ENCODE measurements at regions not wholly inside any gene's neighbourhood (a gene's known extent, or its start where the extent isn't known, plus 50 kb on each side); places are given as distances from the start of the nearest gene placed in this dataset.

DNA sequence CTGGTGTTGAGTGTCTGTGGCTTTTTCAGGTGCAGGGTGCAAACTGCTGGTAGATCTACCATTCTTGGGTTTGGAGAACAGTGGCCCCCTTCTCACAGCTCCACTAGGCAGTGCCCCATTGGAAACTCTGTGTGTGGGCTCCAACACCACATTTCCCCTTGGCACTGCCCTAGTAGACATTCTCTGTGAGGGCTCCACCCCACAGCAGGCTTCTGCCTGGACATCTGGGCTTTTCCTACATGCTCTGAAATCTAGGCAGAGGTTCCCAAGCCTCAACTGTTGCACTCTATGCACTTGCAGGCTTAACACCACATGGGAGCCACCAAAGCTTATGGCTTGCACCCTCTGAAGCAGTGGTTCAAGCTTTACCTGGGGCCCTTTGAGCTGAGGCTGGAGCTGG is 80.9 kb downstream of the BARX1 start:
- H3K4me1 ChIP-seq (ENCODE audit: control insufficient read depth, insufficient read depth, low read length) = peaks cover 7% of the 10 kb centered on the region
- H3K4me3 ChIP-seq (ENCODE audit: low read depth, low read length) = no peak overlapping the region
- H3K27ac ChIP-seq (ENCODE audit: low read depth, low read length) = no peak overlapping the region
- H3K9me3 ChIP-seq (ENCODE audit: control insufficient read depth, insufficient read depth, low read length) = peaks cover 18% of the 10 kb centered on the region
- no peak overlapping the region for H3K9ac ChIP-seq (ENCODE audit: low read depth, low read length)
- H3K27me3 ChIP-seq (ENCODE audit: control insufficient read depth, insufficient read depth, low read length) = no peaks in the 10 kb centered on the region
- H3K36me3 ChIP-seq (ENCODE audit: control insufficient read depth, insufficient read depth, low read length) = no peaks in the 10 kb centered on the region

DNA sequence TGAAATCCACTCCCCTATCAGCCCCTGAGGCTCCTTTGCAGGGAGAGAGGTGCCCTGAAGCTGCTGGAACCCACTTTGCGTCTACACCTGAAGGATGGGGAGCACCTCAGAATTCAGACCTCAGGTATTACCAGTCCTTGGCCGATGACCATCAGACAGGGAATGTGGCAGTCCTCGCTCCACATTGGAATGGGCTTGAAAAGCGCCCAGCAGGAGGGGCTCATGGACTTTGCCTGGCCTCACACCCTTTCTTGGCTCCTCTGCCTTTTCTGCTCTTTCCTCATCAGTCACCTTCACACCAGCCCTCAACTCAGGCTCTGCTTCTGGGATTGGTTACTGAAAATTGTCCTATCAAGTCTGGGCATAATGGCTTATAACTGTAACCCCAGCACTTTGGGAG is 83.9 kb downstream of the BARX1 start:
- Histone ChIP-seq H3K36me3 (ENCODE audit: control insufficient read depth, insufficient read depth, low read length) (no peaks in the 10 kb centered on the region), H3K9me3 (ENCODE audit: control insufficient read depth, insufficient read depth, low read length) (peaks cover 18% of the 10 kb centered on the region), H3K4me1 (ENCODE audit: control insufficient read depth, insufficient read depth, low read length) (peaks cover 11% of the 10 kb centered on the region), H3K27ac (ENCODE audit: low read depth, low read length) (no peak overlapping the region), H3K9ac (ENCODE audit: low read depth, low read length) (no peak overlapping the region), H3K4me3 (ENCODE audit: low read depth, low read length) (no peak overlapping the region), H3K27me3 (ENCODE audit: control insufficient read depth, insufficient read depth, low read length) (no peaks in the 10 kb centered on the region)

DNA sequence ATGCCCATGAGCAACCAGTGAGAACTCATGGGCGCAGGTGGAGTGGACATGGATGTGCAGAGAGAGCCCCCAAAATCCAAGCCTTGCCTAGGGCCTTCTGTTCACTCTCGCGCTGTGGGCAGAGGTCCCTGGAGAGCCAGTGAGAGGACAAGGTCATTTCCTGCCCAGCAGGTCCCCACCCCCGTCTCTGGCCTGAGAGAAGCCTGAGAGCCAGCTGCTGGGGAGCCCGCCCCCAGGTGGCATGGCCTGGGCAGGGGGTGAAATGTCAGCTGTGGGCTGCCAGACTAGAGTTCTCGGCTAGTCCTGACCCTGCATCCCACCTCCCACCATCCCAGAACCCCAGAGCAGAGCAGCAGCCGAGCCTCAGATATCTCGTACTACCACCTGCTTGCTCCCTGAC is 85.3 kb downstream of the BARX1 start:
- no peaks in the 10 kb centered on the region for H3K36me3 ChIP-seq (ENCODE audit: control insufficient read depth, insufficient read depth, low read length)
- 0 out of 2 replicates have a peak, but pooled peaks cover 4% of the 10 kb centered on the region for H3K27me3 ChIP-seq (ENCODE audit: control insufficient read depth, insufficient read depth, low read length)
- no peak overlapping the region for H3K9ac ChIP-seq (ENCODE audit: low read depth, low read length)
- no peak overlapping the region for H3K4me3 ChIP-seq (ENCODE audit: low read depth, low read length)
- no peak overlapping the region for H3K27ac ChIP-seq (ENCODE audit: low read depth, low read length)
- peaks cover 14% of the 10 kb centered on the region for H3K9me3 ChIP-seq (ENCODE audit: control insufficient read depth, insufficient read depth, low read length)
- peaks cover 11% of the 10 kb centered on the region for H3K4me1 ChIP-seq (ENCODE audit: control insufficient read depth, insufficient read depth, low read length)

DNA sequence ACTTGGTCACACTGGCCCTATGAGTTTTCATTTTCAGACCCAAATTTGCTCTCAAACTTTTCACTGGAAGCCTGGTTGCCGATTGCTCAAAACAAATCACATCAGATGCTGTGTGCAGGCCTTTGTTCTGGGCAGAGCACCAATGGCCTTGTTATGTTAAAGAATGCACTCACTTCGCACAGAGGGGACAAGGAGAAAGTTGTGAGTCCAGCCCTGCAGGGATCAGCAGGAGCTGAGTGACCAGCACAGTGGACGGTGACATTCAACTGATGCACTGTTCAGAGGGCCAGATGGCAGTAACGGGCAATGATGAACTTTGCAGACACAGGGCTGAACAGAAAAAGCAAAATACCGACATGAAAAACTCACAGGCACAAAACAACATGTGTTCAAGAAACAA is 86.1 kb downstream of the BARX1 start:
- Histone ChIP-seq H3K27ac (ENCODE audit: low read depth, low read length) (no peak overlapping the region), H3K36me3 (ENCODE audit: control insufficient read depth, insufficient read depth, low read length) (no peaks in the 10 kb centered on the region), H3K4me1 (ENCODE audit: control insufficient read depth, insufficient read depth, low read length) (peaks cover 14% of the 10 kb centered on the region), H3K4me3 (ENCODE audit: low read depth, low read length) (no peak overlapping the region), H3K9me3 (ENCODE audit: control insufficient read depth, insufficient read depth, low read length) (peaks cover 6% of the 10 kb centered on the region; the same call in 1 of the 2 replicates), H3K27me3 (ENCODE audit: control insufficient read depth, insufficient read depth, low read length) (0 out of 2 replicates have a peak, but pooled peaks cover 8% of the 10 kb centered on the region), H3K9ac (ENCODE audit: low read depth, low read length) (no peak overlapping the region)

DNA sequence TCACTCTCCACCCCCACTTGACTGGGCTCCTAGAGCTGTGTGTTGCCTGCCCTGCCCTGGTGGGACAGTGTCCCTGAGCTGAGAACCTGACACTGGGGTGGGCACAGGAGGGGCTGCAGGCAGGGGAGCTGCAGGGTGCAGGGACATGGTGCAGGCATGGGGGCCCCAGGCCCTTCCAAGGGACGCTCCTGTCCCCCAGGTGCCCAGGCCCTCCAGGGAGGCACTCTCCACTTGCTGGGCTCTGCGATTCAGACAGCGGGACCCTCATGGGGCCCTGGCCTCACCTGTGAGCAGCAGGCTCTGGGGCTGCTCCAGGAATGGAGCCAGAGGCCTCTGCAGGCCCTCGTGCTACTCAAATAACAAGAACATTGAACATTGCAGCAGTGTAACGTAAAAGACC is 89.4 kb downstream of the BARX1 start:
- Histone ChIP-seq H3K9me3 (ENCODE audit: control insufficient read depth, insufficient read depth, low read length) (no peaks in the 10 kb centered on the region), H3K9ac (ENCODE audit: low read depth, low read length) (no peak overlapping the region), H3K4me1 (ENCODE audit: control insufficient read depth, insufficient read depth, low read length) (peaks cover 18% of the 10 kb centered on the region), H3K27ac (ENCODE audit: low read depth, low read length) (no peak overlapping the region), H3K36me3 (ENCODE audit: control insufficient read depth, insufficient read depth, low read length) (no peaks in the 10 kb centered on the region), H3K4me3 (ENCODE audit: low read depth, low read length) (no peak overlapping the region), H3K27me3 (ENCODE audit: control insufficient read depth, insufficient read depth, low read length) (0 out of 2 replicates have a peak, but pooled peaks cover 8% of the 10 kb centered on the region)

DNA sequence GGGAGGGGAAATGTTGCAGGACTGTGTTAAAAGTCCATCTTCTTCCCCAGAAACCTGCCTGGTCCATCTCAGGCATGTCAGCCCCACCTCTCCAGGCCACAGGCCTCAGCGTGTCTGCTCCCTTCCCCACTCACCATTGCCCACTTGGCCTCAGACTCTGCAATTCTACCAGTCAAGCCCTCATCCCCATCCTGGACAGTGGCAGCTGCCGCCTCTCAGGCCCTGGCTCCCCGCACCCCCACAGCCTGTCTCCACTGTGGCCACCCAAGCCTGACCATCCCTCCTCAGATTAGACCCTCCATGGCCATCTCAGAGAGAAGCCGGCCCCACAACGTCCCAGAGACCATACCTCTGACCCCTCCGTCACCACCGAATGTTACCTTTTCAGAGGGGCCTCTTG is 89.9 kb downstream of the BARX1 start:
- Histone ChIP-seq H3K9me3 (ENCODE audit: control insufficient read depth, insufficient read depth, low read length) (no peaks in the 10 kb centered on the region), H3K36me3 (ENCODE audit: control insufficient read depth, insufficient read depth, low read length) (no peaks in the 10 kb centered on the region), H3K9ac (ENCODE audit: low read depth, low read length) (no peak overlapping the region), H3K4me1 (ENCODE audit: control insufficient read depth, insufficient read depth, low read length) (peaks cover 18% of the 10 kb centered on the region), H3K27ac (ENCODE audit: low read depth, low read length) (no peak overlapping the region), H3K4me3 (ENCODE audit: low read depth, low read length) (no peak overlapping the region), H3K27me3 (ENCODE audit: control insufficient read depth, insufficient read depth, low read length) (peaks cover 8% of the 10 kb centered on the region; the same call in 1 of the 2 replicates)

DNA sequence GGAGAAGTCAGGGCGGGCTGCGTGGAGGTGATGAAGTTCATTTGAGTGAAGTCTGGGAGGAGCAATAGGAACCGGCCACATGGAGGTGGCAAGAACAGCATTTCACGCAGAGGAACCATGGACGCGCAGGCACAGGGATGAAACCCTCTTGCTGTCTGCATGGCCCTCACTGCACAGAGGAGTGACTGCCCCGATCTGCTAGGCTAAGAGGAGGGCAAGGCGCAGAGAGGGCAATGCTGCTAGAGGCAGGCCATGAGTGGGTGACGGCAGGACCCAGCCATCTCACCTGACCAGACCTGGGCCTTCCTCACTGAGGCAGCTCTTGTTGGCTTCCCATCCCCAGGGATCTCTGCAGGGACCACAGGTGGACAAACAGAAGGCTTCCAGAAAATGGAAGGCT is 90.3 kb downstream of the BARX1 start:
- no peak overlapping the region for H3K4me3 ChIP-seq (ENCODE audit: low read depth, low read length)
- peaks cover 18% of the 10 kb centered on the region for H3K4me1 ChIP-seq (ENCODE audit: control insufficient read depth, insufficient read depth, low read length)
- no peaks in the 10 kb centered on the region for H3K36me3 ChIP-seq (ENCODE audit: control insufficient read depth, insufficient read depth, low read length)
- H3K9me3 ChIP-seq (ENCODE audit: control insufficient read depth, insufficient read depth, low read length) = no peaks in the 10 kb centered on the region
- H3K27me3 ChIP-seq (ENCODE audit: control insufficient read depth, insufficient read depth, low read length) = peaks cover 8% of the 10 kb centered on the region; the same call in 1 of the 2 replicates
- no peak overlapping the region for H3K9ac ChIP-seq (ENCODE audit: low read depth, low read length)
- no peak overlapping the region for H3K27ac ChIP-seq (ENCODE audit: low read depth, low read length)

DNA sequence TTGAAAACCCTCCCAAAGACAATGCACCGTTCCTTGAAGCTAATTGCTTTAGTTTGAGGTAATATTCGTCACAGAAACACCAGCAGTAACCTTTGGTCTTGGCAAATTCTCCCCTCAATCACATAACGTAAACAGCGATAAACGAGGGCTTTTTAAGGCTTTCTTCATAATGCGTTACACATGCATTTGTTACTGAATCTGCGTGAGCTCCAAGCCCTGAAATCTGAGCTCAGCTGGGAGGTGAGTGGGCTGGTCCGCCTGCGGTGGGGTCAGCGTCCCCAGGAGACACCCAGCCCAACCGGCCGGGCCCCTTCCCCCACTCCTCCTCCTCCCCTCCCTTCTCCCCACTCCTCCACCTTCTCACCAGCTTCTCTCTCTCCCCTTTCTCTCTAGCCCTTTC is 91.1 kb downstream of the BARX1 start:
- Histone ChIP-seq H3K27ac (ENCODE audit: low read depth, low read length) (no peak overlapping the region), H3K4me1 (ENCODE audit: control insufficient read depth, insufficient read depth, low read length) (peaks cover 10% of the 10 kb centered on the region), H3K36me3 (ENCODE audit: control insufficient read depth, insufficient read depth, low read length) (no peaks in the 10 kb centered on the region), H3K27me3 (ENCODE audit: control insufficient read depth, insufficient read depth, low read length) (peaks cover 8% of the 10 kb centered on the region; the same call in 1 of the 2 replicates), H3K9me3 (ENCODE audit: control insufficient read depth, insufficient read depth, low read length) (no peaks in the 10 kb centered on the region), H3K4me3 (ENCODE audit: low read depth, low read length) (no peak overlapping the region), H3K9ac (ENCODE audit: low read depth, low read length) (no peak overlapping the region)

DNA sequence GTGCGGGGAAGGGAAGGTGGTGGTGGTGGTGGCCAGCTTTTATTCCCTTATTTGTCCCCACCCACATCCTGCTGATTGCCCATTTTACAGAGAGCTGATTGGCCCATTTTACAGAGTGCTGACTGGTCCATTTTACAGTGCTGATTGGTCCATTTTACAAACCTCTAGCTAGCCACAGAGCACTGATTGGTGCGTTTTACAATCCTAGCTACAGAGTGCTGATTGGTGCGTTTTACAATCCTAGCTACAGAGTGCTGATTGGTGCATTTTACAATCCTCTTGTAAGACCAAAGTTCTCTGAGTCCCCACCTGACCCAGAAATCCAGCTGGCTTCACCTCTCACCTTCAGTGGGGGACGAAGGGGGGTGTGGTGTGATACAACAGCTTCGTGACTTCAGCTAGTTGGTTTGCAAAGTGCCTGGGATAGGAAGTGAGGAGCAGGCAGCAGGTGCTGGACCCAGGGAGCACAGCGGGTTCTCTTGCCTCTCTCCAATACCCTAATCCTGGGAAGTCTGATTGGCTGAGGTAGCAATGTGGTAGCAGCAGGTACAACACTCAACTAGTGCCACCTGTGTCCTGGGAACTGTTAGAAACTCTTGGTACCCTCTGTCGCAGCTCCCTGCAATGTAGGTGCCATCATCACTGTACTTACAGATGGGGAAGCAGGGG is 92.1 kb downstream of the BARX1 start:
- 0 out of 2 replicates have a peak, but pooled peaks cover 7% of the 10 kb centered on the region for H3K4me1 ChIP-seq (ENCODE audit: control insufficient read depth, insufficient read depth, low read length)
- H3K27me3 ChIP-seq (ENCODE audit: control insufficient read depth, insufficient read depth, low read length) = peaks cover 8% of the 10 kb centered on the region; the same call in 1 of the 2 replicates
- H3K9me3 ChIP-seq (ENCODE audit: control insufficient read depth, insufficient read depth, low read length) = no peaks in the 10 kb centered on the region
- H3K4me3 ChIP-seq (ENCODE audit: low read depth, low read length) = no peak overlapping the region
- H3K9ac ChIP-seq (ENCODE audit: low read depth, low read length) = no peak overlapping the region
- no peaks in the 10 kb centered on the region for H3K36me3 ChIP-seq (ENCODE audit: control insufficient read depth, insufficient read depth, low read length)
- H3K27ac ChIP-seq (ENCODE audit: low read depth, low read length) = no peak overlapping the region

DNA sequence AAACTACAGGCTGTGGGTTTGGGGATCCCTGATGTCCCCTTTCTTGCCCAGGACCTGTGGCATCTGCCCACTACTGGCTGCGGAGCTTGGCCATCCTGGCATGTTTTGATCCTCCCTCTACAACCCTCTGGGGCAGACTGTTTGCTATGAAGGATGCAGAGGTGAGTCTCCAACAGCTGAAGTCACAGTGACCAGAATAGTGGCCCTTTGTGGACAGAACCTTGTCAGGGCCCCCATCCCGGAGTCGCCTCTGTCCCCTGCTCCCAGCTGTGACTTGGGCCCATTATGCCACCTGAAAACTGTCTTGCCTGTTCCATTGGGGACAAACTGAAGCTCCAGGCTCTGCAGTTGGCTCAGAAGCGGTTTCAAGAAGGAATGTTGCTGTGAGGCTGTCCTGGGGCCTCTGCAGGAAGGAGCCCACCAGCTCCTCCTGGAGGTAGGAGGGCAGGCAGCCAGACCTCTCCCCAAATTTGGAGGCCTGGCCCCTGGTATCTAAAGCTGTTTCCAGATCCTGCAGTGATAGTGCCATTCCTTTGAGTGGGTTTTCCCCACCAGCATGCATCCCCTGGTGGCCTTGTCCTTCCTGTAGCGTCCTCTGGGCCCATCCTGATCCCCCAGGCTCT is 93.3 kb downstream of the BARX1 start:
- Histone ChIP-seq H3K4me3 (ENCODE audit: low read depth, low read length) (no peak overlapping the region), H3K36me3 (ENCODE audit: control insufficient read depth, insufficient read depth, low read length) (no peaks in the 10 kb centered on the region), H3K9me3 (ENCODE audit: control insufficient read depth, insufficient read depth, low read length) (no peaks in the 10 kb centered on the region), H3K27ac (ENCODE audit: low read depth, low read length) (no peak overlapping the region), H3K27me3 (ENCODE audit: control insufficient read depth, insufficient read depth, low read length) (peaks cover 8% of the 10 kb centered on the region; the same call in 1 of the 2 replicates), H3K4me1 (ENCODE audit: control insufficient read depth, insufficient read depth, low read length) (0 out of 2 replicates have a peak, but pooled peaks cover 9% of the 10 kb centered on the region), H3K9ac (ENCODE audit: low read depth, low read length) (no peak overlapping the region)

Data from HUES48 (cell line).